ENCODE measurements at regions not wholly inside any gene's neighbourhood (a gene's known extent, or its start where the extent isn't known, plus 50 kb on each side); places are given as distances from the start of the nearest gene placed in this dataset.

DNA sequence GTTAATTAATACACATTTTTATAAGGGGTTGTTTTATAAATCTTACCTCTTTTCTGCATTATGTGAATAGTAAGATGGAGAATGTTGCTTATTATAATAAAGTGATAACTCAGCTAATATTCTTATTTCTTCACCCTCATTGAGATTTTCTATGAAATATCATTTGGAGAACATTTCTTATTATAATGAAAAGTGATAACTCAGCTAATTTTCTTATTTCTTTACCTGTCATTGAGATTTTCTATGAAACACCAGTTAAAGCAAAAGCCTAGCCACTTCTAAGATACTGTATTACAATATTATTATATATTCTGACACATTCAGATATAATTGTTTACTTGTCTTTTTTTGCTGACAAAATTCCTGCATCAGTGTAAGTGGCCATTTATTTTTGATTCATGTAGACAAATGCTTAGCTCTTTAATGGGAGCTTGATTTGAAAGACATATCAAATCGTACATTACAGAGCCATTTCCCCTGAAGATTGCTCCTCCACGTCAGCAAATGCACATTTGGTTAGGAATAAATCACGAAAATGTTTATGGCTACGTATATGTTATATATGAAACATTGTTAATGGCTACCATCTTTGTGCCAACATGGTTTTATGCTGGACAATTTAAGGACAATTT is 427.5 kb downstream of the CHL1 start:
- TF ChIP-seq, protein P1, sequence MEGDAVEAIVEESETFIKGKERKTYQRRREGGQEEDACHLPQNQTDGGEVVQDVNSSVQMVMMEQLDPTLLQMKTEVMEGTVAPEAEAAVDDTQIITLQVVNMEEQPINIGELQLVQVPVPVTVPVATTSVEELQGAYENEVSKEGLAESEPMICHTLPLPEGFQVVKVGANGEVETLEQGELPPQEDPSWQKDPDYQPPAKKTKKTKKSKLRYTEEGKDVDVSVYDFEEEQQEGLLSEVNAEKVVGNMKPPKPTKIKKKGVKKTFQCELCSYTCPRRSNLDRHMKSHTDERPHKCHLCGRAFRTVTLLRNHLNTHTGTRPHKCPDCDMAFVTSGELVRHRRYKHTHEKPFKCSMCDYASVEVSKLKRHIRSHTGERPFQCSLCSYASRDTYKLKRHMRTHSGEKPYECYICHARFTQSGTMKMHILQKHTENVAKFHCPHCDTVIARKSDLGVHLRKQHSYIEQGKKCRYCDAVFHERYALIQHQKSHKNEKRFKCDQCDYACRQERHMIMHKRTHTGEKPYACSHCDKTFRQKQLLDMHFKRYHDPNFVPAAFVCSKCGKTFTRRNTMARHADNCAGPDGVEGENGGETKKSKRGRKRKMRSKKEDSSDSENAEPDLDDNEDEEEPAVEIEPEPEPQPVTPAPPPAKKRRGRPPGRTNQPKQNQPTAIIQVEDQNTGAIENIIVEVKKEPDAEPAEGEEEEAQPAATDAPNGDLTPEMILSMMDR (IDR thresholded peaks at IDR 0.05) = no peak
- TF ChIP-seq POLR2A (IDR thresholded peaks at IDR 0.05) = no peak
